ENCODE measurements at regions not wholly inside any gene's neighbourhood (a gene's known extent, or its start where the extent isn't known, plus 50 kb on each side); places are given as distances from the start of the nearest gene placed in this dataset.

DNA sequence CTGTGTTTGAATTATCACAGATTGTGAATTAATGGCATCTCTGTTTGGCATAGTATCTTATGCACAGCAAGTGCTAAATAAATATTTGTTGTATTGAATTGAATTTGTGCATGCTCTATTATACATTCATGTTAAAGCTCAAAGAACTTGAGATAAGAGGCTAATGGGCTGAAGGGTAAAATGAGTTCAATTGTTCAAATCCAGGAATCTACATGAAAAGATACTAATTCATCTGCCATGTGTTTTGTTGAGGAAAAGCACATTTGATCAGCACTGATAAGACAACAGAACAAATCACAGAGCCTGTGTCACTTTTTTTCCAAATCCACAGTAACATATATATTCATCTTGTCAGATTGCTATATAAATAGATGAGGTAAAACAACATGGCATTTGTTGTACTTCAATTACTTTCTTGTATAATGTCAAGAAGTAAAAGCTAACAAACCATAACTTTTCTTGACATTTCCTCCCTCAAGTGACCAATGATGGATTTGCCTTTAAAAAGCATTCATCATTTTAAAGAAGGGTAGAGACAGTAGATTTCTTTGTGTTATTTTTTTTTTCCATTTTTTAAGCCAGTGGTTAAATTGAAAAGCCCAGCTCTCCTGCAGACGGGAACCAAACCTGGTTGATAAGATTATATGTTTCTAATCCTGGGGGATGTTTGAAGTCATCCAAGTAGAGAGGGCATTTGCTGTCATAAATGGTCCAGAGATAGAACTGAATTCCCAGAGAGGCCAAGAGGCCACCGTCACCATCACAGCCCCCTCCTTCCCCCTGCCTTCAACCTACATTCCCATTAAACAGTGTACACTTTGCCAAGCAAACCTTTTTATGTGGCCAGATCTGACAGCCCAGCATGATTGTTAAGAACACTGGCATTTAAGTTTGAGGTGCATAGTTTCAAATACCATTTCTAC, 123.0 kb downstream of the CHD9NB start:
- TF ChIP-seq, protein P1, sequence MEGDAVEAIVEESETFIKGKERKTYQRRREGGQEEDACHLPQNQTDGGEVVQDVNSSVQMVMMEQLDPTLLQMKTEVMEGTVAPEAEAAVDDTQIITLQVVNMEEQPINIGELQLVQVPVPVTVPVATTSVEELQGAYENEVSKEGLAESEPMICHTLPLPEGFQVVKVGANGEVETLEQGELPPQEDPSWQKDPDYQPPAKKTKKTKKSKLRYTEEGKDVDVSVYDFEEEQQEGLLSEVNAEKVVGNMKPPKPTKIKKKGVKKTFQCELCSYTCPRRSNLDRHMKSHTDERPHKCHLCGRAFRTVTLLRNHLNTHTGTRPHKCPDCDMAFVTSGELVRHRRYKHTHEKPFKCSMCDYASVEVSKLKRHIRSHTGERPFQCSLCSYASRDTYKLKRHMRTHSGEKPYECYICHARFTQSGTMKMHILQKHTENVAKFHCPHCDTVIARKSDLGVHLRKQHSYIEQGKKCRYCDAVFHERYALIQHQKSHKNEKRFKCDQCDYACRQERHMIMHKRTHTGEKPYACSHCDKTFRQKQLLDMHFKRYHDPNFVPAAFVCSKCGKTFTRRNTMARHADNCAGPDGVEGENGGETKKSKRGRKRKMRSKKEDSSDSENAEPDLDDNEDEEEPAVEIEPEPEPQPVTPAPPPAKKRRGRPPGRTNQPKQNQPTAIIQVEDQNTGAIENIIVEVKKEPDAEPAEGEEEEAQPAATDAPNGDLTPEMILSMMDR (IDR thresholded peaks at IDR 0.05), result no peak
- TF ChIP-seq ZFX (IDR thresholded peaks at IDR 0.05; ENCODE audit: borderline replicate concordance), result no peak
